NCI-H2029 treated with DMSO at 0.1 percent for 48 hours (cell line): ENCODE measurements at regions not wholly inside any gene's neighbourhood (a gene's known extent, or its start where the extent isn't known, plus 50 kb on each side); places are given as distances from the start of the nearest gene placed in this dataset.

Experiments
- DNase-seq: peaks from one replicate; lab custom pipeline; 2025; lab: John Stamatoyannopoulos, UW

DNA sequence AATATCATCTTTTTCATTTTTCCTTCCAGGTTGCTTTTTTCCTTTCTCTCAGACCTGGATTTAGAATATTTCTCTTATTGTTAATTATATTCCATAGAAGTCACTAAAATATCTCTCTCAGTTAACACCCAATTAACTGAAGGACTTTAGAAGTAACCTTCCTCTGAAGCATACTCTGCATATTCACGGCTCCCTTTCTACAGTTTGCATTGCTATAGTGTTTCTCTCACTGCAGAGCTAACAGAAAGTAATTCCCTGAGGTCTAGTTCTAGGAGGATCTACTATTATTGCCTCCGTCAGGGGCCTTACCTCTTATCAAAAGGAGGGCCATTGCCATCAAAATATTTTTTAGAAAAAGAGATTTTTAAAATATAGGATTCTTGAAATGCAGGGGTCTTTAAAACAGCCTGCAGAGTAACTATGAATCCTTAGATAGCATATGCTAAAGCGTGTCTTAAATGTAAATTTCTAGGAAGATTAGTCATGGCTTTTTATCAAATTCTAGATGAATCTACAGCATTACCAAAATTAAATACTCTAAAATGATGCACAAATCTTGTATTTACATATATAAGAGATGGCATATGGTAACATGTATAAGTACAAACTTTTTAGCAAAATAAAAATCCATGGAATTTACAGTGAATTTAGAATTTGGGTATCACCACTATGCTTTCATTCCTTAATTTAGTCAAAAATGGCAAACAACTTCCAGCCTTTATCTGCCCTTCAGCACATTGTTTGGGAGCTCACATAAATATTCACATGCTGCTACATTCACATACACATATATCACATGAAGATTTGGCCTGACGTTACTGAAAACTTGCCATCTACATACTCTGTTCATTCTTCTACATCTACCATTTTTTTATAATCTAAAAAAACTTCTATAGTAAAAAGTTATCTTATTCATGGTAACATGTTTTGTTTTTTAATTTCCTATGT is 696.8 kb downstream of the OTOL1 start:
- DNase-seq, result no peak

DNA sequence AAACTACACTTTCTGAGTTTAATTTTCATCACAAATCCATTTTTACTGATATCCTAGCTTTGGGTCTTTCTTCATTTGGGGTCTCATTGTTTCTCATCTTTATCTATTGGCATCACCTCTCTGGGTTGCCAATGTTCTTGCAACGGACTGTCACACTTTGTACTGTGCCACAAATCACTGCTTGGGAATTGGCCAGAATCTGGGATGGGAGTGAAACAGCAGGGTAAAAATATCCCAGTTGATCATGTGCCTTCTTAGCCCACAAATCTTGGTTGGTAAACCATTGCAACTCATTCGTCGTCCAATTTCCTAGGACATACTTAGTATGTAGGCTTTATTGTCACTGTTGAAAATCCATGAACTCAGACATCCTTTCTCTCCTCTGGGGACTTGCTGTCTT is 698.5 kb downstream of the OTOL1 start:
- DNase-seq, result no peak

GRCh38 chr3:162196964-162197363 is 700.4 kb downstream of the OTOL1 start:
- no peak for DNase-seq

DNA sequence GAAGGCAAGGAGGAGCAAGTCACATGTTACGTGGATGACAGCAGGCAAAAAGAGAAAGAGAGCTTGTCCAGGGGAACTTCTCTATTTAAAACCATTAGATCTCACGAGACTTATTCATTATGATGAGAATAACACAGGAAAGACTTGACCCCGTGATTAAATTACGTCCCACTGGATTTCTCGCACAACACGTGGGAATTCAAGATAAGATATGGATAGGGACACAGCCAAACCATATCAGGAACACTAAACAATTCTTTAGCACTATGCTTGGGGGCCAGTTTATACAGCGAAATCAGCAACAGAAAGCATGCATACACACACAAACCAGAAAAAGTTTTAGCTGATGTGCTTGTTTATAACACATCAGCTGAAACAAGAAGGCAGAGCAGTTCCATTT is 704.2 kb downstream of the OTOL1 start:
- DNase-seq, result no peak

- DNase-seq, result no peak
These were observed 710.0 kb downstream of the OTOL1 start for GRCh38 chr3:162206648-162207047.

DNA sequence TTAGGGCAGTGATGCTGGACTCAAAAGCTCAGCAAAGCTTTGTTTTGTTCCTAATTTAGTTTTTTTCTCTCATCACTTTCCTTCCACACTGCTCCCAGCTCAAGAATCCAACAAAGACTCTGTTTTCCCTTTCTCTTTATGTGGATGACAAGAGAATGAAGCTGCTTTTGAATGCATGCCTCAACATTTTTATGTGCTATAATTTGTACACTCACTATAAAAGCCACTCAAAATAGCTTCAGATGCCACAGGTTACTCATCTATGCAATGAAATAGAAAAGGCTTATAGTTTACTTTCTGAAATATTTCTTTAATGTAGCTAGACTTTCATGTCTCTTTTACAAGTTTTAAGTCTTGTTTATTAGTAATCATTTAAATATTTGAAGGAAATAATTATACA is 714.9 kb downstream of the OTOL1 start:
- DNase-seq, result no peak

DNA sequence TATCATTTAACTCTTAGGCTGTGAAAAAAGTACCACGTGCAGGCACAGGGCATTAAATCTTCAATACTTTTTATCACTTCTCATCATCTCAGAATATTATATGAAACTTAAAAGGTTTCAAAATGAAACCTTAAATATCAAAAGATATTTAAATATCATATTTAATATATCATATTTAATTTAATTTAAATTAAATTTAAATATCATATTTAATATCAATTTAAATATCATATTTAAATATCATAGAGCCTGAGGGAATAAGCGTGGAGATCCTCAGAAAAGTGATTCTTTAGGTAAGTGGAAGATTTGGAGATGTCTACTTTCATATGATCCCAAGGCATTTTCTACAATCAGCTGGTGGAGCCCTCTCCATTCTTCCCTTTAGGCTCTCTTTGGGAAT is 716.6 kb downstream of the OTOL1 start:
- no peak for DNase-seq

GRCh38 chr3:162213956-162214355 is 717.3 kb downstream of the OTOL1 start:
- no peak for DNase-seq

DNA sequence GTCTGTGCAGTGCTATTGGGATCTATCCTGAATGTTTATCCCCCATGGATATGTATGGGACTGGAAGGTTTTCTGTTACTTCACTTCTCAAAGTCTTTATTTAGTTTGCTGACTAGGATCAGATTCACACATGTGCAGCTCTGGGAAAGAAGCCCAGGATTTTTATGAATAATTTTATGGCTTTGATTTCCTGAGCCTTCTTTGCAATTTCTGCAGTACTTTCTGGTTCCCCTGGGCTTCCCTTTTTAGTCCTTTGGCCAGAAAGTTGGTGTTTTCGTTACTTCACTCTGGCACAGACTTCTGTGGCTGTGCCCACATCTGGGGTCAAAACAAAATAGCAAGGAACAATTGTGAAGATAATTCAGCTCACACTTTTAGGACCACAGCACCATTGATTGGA is 721.0 kb downstream of the OTOL1 start:
- DNase-seq, result no peak

GRCh38 chr3:162218479-162218878 is 721.9 kb downstream of the OTOL1 start:
- DNase-seq, result no peak

DNA sequence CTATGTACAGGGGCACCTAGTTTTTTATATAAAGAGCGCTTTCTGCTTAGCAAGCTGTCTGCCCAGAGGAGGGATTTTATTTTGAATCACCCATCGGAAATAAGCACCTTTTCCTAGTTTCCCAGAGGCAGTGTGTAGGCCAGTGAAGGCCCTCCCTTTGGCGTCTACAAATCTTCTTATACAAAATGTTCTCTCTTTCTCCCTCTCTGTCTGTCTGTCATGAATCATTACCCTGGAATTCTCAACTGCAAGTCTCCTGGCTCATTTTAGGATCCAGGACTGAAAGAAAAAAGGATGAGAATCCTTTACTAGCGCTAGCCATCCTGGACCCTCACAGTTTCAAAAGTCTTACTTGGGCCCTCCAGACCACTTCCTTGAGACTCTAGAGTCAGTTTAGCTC is 728.1 kb downstream of the OTOL1 start:
- no peak for DNase-seq

GRCh38 chr3:162236949-162237348 is 740.3 kb downstream of the OTOL1 start:
- no peak for DNase-seq

- no peak for DNase-seq
These were observed 754.2 kb downstream of the OTOL1 start for GRCh38 chr3:162250782-162251181.

- no peak for DNase-seq
These were observed 765.5 kb downstream of the OTOL1 start for GRCh38 chr3:162262129-162262528.

DNA sequence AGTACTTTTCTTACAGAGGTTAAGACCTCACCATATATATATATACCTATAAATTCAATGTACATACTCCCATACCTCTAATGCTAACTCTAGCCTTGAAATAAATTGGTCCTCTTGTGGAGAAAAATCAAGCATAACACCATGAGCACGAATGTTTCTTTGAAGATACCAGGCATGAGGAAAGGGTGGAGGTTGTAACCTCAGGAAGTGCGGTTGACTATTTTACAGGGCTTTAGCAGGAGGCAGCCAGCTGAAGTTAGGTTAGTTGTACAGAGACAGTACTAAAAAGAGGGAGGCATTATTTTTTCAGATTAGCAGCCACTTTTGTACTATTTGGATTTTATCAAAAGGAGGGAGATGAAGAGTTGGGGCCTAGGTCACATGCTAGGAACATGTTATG is 767.0 kb downstream of the OTOL1 start:
- no peak for DNase-seq

GRCh38 chr3:162269636-162270458 is 773.2 kb downstream of the OTOL1 start:
- no peak for DNase-seq

GRCh38 chr3:162274070-162274469 is 777.5 kb downstream of the OTOL1 start:
- no peak for DNase-seq

DNA sequence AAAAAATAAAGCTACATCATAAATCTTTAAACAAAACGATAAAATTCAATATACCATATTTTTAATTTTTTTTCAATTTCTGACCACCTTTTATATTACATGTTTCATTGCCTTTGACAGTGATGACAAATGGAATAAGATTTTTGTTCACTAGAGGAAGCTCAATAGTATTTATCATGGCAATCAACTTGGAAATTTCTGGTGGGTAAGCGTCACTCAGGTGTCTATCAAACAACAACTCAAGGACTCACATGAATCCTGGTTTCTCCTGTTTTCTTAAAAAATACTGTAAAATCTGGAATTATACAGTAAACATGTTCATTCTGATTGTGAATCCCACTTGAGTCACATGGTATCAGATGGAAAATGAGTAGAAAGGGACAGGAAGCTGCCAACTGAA is 782.2 kb downstream of the OTOL1 start:
- DNase-seq, result no peak

DNA sequence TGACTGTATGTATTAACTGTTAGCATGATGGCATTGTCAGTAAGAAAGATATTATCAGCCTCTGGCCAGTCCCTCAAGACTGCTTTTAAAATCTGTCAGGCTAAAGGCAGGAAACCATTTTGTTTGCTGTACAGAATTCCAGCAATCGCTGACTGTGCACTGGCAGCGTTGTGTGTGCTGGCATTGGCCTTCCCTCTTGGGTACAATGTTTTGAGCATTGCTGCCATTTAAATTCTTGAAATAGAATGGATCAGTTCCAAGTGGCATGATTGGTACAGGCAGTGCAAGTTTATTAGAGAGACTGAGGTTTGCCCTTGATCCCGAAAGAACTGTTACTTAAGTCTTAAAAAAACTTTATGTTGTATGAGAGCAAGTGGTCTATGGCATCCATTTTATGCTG is 788.7 kb downstream of the OTOL1 start:
- no peak for DNase-seq

GRCh38 chr3:162287600-162287999 is 791.0 kb downstream of the OTOL1 start:
- no peak for DNase-seq

- no peak for DNase-seq
These were observed 795.8 kb downstream of the OTOL1 start for GRCh38 chr3:162292409-162292808.

- DNase-seq, result no peak
These were observed 798.8 kb downstream of the OTOL1 start for GRCh38 chr3:162295323-162295983.
